ENCODE measurements at regions not wholly inside any gene's neighbourhood (a gene's known extent, or its start where the extent isn't known, plus 50 kb on each side); places are given as distances from the start of the nearest gene placed in this dataset.
"Not testable (repeated sequence)": the region's sequence is repeated elsewhere in the genome, so short reads cannot be mapped to it uniquely, and the experiment has no call there.

- no peak for FAIRE-seq
Observed at GRCh38 chr5:159657298-159657697, 259.0 kb upstream of the ADRA1B start.

- FAIRE-seq = no peak
Observed at GRCh38 chr5:159657771-159658170, 258.5 kb upstream of the ADRA1B start.

- FAIRE-seq = no peak
Observed at GRCh38 chr5:159658266-159658925, 257.9 kb upstream of the ADRA1B start.

- no peak for FAIRE-seq
Observed at GRCh38 chr5:159660401-159660800, 255.9 kb upstream of the ADRA1B start.

- no peak for FAIRE-seq
Observed at GRCh38 chr5:159663986-159664385, 252.3 kb upstream of the ADRA1B start.

- FAIRE-seq = no peak
Observed at GRCh38 chr5:159667286-159667685, 249.0 kb upstream of the ADRA1B start.

- FAIRE-seq = no peak
Observed at GRCh38 chr5:159668556-159668955, 247.7 kb upstream of the ADRA1B start.

GRCh38 chr5:159669559-159669958, 246.7 kb upstream of the ADRA1B start:
- FAIRE-seq = no peak

GRCh38 chr5:159671886-159672285, 244.4 kb upstream of the ADRA1B start:
- no peak for FAIRE-seq

GRCh38 chr5:159673538-159673937, 242.7 kb upstream of the ADRA1B start:
- no peak for FAIRE-seq

GRCh38 chr5:159678657-159679392, 237.5 kb upstream of the ADRA1B start:
- no peak for FAIRE-seq

- no peak for FAIRE-seq
Observed at GRCh38 chr5:159680095-159680494, 236.2 kb upstream of the ADRA1B start.

GRCh38 chr5:159681661-159682060, 234.6 kb upstream of the ADRA1B start:
- no peak for FAIRE-seq

GRCh38 chr5:159682623-159683022, 233.7 kb upstream of the ADRA1B start:
- FAIRE-seq = no peak

- FAIRE-seq = not testable (repeated sequence)
Observed at GRCh38 chr5:159687892-159688291, 228.4 kb upstream of the ADRA1B start.

- no peak for FAIRE-seq
Observed at GRCh38 chr5:159695741-159696294, 220.5 kb upstream of the ADRA1B start.

- FAIRE-seq = no peak
Observed at GRCh38 chr5:159697530-159697929, 218.8 kb upstream of the ADRA1B start.

GRCh38 chr5:159698322-159698721, 218.0 kb upstream of the ADRA1B start:
- FAIRE-seq = no peak

- FAIRE-seq = no peak
Observed at GRCh38 chr5:159700016-159700415, 216.3 kb upstream of the ADRA1B start.

GRCh38 chr5:159702301-159702700, 214.0 kb upstream of the ADRA1B start:
- FAIRE-seq = no peak

GRCh38 chr5:159702826-159703225, 213.5 kb upstream of the ADRA1B start:
- no peak for FAIRE-seq

GRCh38 chr5:159704160-159704559, 212.1 kb upstream of the ADRA1B start:
- no peak for FAIRE-seq

GRCh38 chr5:159705948-159706347, 210.3 kb upstream of the ADRA1B start:
- no peak for FAIRE-seq

GRCh38 chr5:159708090-159708489, 208.2 kb upstream of the ADRA1B start:
- no peak for FAIRE-seq

All from islet of Langerhans (tissue), 1 donor.